HG03439 (cell line): ENCODE measurements at regions not wholly inside any gene's neighbourhood (a gene's known extent, or its start where the extent isn't known, plus 50 kb on each side); places are given as distances from the start of the nearest gene placed in this dataset.

Experiments used
- ATAC-seq: cut with Tn5 transposase; IDR thresholded peaks from one replicate; pipeline ENCODE4 v1.9.1; 2021; ENCODE audit warnings: mild to moderate bottlenecking, moderate library complexity; ENCODE audit not compliant: unreplicated experiment

- ATAC-seq, result no peak
Observed at GRCh38 chr1:218633238-218633988, 288.3 kb downstream of the TGFB2 start.

DNA sequence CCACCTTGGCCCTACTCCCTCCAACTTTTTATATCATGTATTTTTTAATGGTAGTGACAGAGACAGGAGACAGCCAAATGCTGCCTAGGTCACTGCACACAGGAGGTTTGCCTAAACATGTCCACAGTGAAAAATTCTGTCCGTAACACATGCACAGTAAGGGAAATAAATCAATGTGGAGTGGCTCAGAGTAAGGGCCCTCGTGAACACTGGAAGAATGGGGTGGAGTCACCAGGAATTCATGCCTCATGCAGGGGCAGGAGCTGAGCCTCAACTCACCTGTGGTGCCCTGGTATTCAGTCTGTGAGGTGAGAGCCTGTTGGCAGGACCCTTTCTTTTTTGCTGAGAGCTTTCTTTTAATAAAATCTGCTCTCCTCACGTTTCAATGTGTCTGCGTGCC is 289.1 kb downstream of the TGFB2 start:
- ATAC-seq, result no peak

GRCh38 chr1:218636548-218636947 is 291.4 kb downstream of the TGFB2 start:
- ATAC-seq, result no peak

GRCh38 chr1:218640173-218640572 is 295.0 kb downstream of the TGFB2 start:
- no peak for ATAC-seq

DNA sequence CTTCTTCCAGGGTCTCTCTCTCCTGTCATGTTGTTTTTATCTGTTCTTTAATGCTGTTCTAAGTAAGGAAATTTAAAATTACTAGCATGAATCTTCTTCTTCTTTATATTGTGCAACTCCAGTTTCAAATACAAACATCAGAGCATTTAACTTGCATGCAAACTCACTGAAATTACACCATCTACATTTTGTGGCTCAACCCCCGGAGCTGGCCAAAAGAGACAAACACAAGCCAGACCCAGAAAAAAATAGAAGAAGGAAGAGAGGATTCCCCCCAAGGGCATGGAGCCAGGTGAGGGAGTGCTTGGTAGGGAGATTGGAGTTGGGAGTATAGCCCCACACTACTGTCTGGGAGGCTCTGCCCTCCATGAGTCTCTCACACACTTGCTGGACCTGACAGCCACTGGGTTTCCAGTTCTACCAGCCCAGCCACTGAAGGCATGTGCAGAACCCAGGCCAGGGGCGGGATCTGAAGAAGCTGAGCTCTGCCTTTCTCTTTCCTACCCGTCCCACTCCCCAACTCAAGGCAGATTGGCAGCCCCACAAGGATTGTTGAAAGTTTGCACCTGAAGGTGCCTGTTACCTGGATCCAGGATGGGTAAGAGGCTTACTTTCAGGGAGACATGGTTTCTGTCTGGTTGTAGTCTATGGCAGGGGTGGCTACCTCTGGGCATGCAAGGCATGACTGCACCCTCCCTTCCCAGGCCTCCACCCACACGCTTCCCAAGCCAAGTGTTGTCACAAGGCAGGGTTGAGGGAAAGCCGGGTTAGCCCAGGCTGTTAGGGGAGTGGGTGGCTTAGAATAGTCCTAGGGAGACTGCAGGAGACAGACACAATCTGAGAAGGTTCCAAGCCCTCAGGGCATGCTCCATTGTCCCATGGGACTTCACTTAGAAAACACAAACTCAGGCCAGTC is 297.2 kb downstream of the TGFB2 start:
- no peak for ATAC-seq

DNA sequence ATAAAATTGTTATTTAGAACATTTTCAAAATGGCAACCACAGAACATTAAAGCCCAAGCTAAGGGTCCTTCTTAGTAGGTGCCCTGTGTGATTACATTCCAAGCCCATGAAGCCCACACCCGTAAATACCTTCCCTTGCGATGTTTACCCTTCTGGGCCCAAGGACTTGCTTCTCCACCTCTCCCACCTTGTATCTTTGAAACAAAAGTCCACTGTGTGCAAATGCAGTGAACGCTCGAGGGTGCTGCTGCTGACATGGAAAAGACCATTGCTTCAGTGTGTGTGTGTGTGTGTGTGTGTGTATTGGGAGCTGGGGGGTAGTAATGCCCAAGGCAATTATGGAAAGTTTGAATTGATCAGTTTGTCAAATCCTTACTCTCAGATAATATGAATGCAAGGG is 298.1 kb downstream of the TGFB2 start:
- no peak for ATAC-seq

DNA sequence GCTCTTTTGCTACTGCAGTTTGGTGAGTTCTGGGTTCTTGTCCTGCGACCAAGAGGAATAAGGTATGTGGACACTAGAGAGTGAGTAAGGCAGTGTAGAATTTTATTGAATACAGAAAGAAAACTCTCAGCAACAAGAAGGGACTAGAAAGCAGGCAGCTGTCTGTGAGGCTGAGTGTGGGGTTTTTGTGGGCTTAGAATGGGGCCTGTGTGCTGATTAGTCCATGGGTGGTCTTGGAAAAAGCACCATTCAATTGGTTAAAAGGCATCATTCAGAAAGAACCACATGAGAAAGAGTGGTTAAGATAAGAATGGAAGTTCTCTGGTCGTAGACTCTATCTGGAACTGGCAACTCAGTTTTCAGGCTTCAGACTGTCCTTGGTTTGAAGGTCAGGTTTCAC is 298.8 kb downstream of the TGFB2 start:
- no peak for ATAC-seq

GRCh38 chr1:218646288-218646687 is 301.2 kb downstream of the TGFB2 start:
- ATAC-seq, result no peak

DNA sequence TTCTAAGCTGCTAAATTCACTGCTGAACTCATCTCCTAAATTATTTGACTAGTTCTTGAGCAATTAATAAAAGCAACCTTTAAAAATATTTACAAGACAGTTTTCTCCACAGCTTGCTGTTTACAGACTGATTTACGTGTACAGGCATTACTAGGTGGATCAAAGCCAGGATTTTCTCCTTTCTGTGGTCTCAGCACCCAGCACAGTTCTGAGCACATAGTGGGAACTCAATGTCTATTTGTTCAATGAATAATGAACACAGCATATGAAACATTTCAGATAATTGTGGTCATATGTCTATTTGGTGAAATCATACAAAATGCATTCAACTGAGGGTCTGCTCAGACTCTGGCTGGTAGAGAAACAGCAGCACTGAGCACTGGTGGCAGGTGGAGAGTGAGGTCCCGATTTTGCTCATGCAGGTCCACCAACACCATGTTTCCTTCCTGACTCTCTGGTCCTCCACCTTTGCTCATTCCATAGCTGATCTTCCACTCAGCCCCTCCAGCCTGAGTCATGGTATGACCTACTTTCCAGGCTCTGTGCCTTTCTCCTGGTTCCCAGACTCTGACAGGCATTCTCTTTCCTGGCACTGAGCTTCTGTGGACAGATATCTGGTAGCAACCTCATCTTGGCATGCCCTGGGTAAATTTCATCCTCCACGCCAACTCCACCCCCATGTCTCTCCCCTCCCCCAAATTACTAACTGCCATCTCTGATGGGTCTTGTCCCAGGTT is 311.3 kb downstream of the TGFB2 start:
- no peak for ATAC-seq

- no peak for ATAC-seq
Observed at GRCh38 chr1:218658269-218658668, 313.1 kb downstream of the TGFB2 start.

- no peak for ATAC-seq
Observed at GRCh38 chr1:218658899-218659298, 313.8 kb downstream of the TGFB2 start.

GRCh38 chr1:218659911-218660677 is 315.0 kb downstream of the TGFB2 start:
- ATAC-seq, result no peak

DNA sequence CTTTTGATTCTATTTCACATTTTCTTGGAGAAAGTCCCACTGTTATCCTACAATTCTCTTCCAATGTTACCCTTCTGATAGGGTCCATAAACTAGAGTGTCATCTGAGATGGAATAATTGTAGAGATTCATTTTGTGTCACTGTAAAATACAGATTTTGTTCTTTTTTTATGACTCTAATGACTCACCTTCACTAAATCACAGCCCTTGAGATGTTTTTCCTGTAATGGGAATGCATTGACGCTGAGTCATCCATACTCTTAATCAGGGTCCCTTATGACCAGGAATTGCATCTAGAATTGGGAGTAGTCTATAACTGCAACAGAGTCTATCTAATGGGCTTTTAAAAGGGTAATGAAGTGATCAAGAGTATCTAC is 315.5 kb downstream of the TGFB2 start:
- ATAC-seq, result no peak

DNA sequence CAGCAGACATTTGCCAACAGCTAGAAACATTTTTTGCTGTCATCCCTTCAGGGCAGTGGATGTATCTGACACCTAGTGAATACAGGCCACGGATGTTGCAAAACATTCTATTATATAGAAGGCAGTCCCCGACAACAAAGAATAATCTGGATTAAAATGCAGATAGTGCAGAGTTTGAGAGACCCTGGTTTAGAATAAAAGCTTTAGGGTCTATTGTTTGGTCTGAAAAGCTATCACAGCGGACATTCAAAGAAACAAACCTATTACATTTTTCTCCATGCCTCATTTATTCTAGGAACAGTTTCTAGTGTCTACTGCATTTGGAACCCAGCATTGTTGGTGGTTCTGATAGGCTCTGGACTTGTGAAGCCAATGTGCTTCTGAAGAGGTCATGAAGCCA is 316.3 kb downstream of the TGFB2 start:
- no peak for ATAC-seq

DNA sequence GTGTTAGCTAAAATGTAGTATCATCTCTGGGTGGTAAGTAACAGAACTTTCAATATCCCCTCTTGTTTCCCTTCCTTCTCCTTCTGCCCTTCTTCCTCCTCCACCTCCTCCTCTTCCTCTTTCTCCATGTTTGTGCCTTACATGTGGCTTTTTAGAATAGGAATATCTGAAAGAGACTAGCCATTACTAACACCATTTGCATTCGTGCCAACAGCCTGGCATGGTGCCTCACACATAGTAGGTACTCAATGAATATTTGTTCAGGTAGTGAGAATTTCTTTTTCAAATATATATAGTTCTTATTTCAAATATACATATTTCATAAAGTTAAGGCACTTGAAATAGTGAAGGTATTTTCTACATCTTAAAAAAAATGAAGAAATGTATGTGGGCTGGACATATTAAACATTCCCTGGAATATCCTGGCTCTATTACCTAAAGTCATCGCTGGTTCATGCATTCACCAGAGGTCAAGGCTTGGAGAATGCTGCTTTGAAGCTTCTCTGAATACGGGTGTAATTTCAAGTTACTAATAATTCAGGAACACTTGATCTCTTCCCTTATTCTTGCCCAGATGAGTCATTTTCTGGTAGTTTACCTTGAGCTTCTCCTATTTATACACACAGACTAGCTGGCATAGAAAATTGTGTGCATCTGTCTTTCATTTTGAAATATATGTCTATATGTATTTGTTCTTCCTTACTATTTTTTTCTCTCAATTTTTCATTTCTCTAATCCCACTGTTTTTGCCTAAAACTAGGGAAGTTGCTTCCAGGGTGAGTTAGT is 319.4 kb downstream of the TGFB2 start:
- no peak for ATAC-seq

DNA sequence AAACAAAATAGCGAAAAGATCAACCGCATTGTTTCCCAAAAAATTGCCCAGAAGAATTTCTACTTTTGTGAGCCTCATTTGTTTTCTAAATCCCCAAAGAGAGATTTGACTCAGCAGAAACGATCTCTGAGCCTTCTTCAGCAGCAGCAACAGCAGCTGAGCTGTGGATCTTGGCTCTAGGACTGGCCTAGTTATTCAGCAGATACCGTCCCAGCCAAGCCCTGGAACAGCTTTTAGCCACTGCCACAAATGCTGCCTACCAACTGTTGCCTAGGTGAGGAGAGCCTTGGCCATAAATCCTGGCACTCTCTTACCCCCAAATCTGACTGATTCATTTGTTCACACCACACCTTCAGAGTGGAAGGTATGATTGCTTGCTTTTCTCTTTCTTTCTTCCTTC is 320.1 kb downstream of the TGFB2 start:
- no peak for ATAC-seq

DNA sequence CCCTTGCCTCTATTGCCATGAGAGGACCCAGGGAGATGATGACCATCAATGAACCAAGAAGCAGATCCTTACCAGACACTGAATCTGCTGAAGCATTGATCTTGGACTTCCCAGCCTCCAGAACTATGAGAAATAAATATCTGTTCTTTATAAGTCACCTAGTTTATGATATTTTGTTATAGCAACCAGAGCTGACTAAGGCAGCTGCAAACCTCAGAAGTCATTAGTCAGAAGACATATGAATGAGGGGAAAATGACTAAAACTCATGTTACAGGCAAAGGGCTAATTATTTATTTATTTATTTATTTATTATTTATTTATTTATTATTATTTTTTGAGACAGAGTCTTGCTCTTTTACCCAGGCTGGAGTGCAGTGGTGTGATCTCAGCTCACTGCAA is 321.1 kb downstream of the TGFB2 start:
- no peak for ATAC-seq

DNA sequence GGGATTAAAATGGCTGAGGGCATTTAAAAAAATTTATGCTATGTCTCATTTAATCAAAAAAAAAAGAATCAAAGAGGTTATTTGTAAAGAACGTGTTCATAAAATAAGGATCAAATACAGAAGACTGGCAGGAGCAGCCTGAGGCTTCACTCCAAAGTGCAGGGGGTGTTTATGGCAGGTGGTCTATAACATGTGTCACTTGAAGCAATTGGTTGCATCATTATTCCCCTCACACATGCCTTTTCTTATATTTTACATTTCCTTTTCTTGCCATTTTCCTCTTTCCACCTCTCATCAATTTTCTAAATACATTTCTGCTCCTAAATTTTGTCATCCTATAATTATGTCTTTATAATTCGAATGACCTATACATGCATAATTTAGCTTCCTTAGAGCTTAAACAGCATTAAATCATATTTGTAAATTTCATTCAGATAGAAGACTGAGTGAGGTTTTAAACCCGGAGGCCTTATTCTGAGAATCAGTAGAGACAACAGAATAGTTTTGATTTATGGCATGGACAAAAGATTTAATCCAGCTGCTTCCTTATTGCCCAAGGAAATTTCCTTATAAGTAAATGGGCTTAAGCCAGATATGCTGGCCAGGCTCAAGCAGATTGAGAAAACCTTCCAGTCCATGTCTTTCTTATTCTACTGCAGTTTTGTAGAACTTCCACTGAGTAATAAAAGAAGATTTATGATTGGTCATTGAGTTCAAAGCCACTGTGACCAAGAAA is 322.8 kb downstream of the TGFB2 start:
- ATAC-seq, result no peak

DNA sequence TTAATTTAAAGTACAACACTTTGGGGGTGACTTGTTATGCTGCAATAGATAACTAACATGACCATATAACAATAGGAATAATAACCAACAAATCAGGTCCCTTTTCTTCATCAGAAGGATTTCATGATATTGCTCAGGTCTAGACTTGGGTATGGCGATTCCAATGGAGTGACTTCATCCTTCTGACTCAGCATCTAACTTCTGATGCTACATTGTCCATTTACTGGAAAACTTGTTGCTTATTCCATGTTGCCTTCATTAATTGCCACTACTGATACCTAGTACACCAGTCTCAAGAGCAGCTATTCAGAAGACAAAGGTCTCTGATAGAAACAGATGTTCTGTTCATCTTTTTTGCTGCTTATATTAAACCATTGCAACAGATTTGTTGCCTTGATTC is 324.3 kb downstream of the TGFB2 start:
- no peak for ATAC-seq
